ENCODE measurements at regions not wholly inside any gene's neighbourhood (a gene's known extent, or its start where the extent isn't known, plus 50 kb on each side); places are given as distances from the start of the nearest gene placed in this dataset.

GRCh38 chr9:106696804-106697203, 166.2 kb upstream of the ZNF462 start:
- no peak for DNase-seq

DNA sequence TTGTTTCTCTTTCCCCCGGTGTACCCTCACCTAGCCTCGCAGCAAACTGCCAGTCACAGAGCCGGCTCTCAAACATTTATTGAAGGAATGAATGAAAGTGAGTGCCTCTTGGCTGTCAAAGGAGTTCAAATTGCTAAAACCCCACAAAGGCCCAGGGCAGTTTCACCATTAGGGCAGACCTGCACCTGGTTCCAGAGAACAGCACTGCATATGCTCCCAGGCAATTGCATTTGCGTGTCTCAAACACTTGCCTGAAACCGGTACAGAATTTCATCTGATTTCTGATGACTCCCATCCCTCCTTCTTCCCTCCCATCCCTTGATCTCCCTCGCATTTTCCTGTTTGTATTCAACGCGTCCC, 165.6 kb upstream of the ZNF462 start:
- DNase-seq, result no peak

DNA sequence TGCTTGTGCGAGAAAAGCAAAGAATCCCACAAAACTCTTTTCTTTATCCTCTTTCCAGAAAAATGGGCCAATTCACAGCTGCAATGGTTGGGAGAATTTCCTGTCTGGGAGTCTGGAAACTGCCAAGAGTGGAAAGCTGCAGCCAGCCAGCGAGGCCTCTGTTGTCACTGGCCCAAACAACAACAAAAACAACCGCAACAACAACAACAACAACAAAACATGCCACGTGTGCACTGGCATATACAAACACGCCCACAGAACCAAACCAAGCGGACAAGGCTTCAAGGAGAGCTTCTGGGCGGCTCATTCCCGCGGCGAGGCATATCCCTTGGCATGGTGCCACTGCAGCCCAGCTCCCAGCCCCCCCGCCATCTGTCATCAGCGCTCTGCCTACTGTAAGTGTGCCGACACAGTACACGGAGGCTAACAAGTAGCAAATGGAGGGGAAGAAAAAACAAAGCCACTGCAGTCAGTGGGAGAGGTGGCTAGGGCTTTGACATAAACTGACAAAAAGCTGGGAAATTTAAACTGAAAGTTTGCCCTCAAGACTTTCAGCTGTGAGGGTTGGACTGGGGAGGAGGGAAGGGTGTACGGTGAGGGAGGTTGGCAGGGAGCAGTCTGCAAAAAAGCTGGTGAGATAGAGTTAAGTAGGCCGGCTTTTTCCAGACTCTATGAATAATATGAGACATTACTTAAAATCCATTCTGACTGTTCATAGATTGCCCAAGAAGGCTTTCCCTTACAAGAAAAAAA, 165.0 kb upstream of the ZNF462 start:
- peak in 48 of 58 donors; percentile 2 to 85 (median 22) for DNase-seq

DNA sequence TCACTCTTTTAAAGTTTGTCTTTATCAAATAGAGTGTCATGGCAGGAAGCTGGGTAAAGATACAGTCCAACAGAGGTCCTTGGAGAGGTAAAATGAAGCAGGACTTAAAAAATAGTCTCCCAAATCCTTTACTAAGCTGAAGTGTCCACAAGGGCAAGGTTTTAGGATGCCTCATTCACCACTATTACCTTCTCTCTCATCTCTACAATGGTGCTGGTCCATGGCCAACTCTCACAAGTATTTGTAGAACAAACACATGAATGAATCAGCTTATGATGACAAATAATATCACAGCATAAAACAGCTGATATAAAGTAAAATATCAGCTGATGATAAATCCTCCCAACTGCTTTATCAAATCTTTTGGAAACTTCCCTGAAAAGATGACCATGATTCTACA, 162.3 kb upstream of the ZNF462 start:
- no peak for DNase-seq

DNA sequence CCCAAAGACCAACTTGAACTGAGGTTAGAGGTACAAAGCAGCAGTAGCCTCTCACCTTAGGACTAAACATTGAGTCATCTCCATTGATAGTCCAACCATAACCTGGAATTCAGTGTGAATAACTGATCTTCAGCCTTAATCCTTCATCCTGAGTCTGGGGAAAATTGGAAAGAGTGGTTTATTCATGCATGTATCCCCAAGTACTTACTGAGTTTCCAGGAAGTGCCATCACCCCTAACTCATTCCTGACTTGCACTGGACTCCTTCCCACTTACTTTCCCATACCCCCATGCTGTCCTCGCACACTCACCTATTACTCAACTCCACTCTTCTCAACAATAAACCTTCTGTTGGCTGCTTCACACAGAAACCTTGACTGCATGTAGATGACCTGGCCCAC, 161.4 kb upstream of the ZNF462 start:
- DNase-seq, result no peak

DNA sequence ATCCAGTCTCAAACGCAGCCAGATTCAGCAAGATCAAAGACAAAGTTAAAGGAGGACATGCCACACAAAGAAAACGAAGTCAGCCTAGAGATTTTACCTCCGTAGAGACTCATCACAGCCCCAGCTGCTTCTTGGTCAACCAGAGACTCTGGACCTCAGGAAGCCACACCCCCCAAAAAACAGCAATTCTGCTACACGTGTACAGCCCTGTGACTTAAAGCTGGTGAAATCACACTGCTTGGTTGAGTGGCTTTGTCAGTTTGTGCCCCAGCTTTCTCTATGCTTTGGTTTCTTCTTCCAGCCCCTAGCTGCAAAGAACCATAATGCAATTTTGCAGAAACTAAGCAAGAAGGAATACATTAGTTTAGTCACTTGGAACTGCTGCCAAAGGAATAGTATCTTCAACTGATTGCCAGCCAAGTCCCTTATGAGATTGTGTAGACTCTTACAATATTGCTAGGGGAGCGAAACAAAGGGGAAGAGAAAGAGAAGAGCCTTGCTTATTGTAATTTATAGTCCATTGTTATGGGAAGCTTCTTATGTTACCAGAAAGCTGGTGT, 158.8 kb upstream of the ZNF462 start:
- DNase-seq, result no peak

DNA sequence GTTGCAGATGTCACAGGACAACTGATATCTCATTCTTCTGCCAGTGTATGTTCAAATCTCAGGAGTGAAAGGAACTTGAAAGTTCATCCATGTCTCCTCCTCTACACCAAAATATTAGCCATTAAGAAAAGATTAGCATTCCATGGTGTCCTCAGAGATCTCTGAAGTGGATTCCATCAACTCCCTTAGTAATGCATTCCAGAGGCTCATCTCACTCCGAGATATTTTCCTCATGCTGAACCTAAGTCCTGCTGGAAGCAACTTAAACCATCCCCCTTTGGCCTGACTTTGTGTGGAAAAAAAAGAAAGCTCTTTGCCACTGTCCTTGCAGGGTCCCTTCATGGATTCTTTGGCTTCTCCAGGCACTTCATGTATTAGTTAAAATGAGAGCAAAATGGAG, 155.7 kb upstream of the ZNF462 start:
- DNase-seq, result no peak

- no peak for DNase-seq
Measured at GRCh38 chr9:106707738-106708474, 155.1 kb upstream of the ZNF462 start.

GRCh38 chr9:106708475-106709146, 154.4 kb upstream of the ZNF462 start:
- no peak for DNase-seq

DNA sequence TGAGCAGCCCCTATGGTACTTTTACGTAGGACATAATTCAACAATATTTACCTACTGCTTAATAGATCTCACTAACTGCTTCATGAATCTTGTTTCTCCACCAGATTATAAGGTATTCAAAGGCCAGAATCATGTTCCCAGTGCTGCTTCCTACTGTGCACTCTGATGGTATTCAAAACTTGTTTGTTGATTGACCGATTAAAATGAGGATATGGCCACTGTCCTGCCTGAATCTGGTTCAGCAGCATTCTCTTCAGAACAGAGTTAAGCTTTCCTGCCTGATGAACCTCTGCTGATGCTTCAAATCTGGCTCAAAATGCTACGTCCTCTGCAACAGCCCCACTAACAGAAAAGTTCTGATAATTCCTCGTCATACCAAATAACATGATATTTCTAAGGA, 150.7 kb upstream of the ZNF462 start:
- no peak for DNase-seq

DNA sequence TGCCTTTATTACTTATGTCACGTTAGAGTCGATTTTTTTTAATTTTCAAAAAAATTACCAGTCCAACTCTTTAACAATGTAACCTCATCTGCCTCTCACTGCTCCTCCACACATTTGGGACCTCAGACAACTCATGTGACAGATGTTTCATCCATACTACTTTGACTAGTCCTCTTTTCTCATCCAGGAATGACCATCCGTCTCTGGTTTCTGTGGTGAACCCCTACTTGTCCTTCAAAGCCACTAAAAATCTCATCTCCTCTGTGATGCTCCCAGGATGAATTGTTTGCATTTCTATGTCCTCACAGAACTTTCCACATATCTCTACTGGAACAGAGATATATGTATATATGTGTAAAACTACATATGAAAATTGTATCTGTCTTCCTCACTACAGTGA, 149.8 kb upstream of the ZNF462 start:
- no peak for DNase-seq

GRCh38 chr9:106716820-106717219, 146.1 kb upstream of the ZNF462 start:
- no peak for DNase-seq

DNA sequence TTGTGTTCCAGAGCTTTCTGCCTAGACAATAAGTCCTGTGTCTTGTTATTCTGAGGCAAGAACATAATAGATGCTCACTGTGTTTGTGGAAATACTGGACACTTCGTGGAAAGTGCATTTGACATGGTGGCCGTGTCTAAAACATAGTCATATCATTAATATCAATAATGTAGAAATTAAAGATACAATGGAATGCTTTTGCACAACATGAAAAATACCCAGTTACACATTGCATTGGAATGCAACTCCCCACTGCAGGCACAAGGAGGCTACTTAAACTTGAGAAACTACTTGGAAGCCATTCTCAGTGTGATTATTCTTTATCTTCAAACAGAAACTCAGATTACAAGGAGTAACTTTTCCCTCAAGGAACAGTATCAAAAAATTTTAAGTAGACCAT, 145.3 kb upstream of the ZNF462 start:
- DNase-seq, result no peak

- no peak for DNase-seq
Measured at GRCh38 chr9:106718936-106719335, 144.0 kb upstream of the ZNF462 start.

DNA sequence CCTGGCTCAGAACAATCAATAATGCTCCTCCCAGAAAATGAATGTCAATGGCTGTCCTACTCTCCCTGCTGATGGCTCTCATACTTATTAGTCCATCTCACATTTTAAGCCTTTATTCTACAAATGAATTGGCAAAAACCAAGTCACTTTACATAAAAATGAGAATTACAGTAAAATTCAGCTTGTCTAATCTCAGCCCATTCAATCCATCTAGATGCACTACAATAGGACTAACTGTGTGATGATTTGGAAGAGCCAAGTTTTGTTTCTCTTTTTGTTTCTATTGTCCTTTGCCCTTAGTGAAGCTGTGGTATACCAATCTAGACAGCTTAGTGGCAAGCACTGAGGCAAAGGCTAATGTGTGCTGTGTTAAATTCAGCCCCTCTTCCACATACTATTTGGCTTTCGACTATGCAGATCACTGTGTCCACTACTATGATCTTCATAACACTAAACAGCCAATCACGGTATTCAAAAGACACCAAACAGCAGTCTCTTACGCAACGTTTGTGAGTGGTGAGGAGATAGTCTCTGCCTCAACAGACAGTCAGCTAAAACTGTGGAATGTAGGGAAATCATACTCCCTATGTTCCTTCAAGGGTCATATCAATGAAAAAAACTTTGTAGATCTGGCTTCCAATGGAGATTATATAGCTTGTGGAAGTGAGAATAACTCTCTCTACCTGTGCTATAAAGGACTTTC, 140.8 kb upstream of the ZNF462 start:
- DNase-seq, result no peak

GRCh38 chr9:106723926-106724325, 139.0 kb upstream of the ZNF462 start:
- no peak for DNase-seq

DNA sequence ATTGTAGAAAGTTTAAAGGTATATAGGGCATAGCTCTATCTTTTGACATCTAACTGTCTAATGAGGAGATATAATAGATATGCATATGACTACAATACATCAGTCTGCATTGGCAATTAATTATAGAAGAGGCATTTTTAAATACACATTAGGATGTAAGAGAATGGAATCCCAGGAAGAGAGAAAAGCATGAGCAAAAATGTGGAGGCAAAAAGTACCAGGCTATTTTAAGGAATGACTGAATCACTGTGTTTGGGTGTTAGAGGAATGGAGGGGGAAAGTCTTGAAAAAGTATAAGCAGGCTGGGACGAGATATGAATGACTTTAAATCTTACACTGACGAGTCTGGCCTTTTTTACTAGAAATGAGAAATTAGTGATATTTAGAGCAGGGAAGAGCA, 138.4 kb upstream of the ZNF462 start:
- no peak for DNase-seq

GRCh38 chr9:106726070-106726815, 136.7 kb upstream of the ZNF462 start:
- DNase-seq, result no peak

DNA sequence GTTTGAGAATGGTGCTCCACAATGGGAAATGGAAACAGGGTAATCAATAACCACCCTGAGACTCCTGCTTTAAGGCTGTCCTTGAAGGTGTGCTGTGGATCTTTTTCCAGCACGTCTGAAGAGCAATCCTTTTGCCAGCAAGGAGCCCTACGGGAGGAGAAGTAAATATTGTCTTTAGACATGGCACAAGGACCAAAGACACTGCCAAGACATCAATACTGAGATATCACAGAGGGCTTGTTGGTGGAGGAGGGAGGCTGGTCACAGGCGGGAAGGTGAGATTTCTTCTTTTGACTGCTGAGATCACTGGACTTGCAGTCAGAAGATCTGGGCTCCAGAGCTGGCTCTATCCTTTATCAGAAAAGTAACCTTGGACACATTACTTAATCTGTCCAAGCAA, 135.0 kb upstream of the ZNF462 start:
- no peak for DNase-seq

GRCh38 chr9:106728860-106729259, 134.1 kb upstream of the ZNF462 start:
- DNase-seq, result no peak

DNA sequence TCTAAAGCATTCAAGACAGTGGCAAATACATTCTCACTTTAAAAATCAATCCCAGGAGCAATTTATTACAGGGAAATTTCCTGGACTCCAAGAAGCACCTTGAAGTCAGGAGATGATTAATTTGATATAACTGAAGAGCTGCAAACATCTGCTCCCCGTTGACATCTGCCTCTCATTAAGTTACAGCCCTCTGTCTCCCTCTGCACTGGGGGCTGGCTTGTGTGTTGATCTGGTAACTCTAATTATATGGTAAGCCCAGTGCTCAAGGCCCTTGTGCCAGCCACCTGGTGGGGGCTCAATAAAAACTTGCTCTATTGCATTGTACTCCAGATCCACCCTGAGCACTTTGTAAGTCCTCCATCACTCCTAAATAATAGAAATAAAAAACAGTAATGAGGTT, 131.1 kb upstream of the ZNF462 start:
- no peak for DNase-seq

All from anterior cingulate cortex (tissue), 58 donors.